Ascending aorta (tissue), 2 donors: ENCODE measurements at regions not wholly inside any gene's neighbourhood (a gene's known extent, or its start where the extent isn't known, plus 50 kb on each side); places are given as distances from the start of the nearest gene placed in this dataset.

Experiments
- DNase-seq, 2 donors: peaks; one replicate each; pipeline ENCODE4 v3.0.0-alpha.2; 2019; ENCODE audit warnings: low spot score in 2 of 2
- H3K27ac ChIP-seq, 2 donors: fragments of 200-600 bp; sonication (generic); one replicate each; pipeline ENCODE4 v1.5.1; 2016 to 2017; ENCODE audit warnings: mild to moderate bottlenecking in 1 of 2
- H3K27me3 ChIP-seq: fragments of 200-600 bp; sonication (generic); one replicate; pipeline ENCODE4 v1.5.1; 2017
- H3K36me3 ChIP-seq, 2 donors: fragments of 200-600 bp; sonication (generic); one replicate each; pipeline ENCODE4 v1.5.1; 2016
- H3K4me1 ChIP-seq, 2 donors: fragments of 200-600 bp; sonication (generic); one replicate each; pipeline ENCODE4 v1.5.1; 2016 to 2017; ENCODE audit warnings: mild to moderate bottlenecking in 1 of 2
- H3K4me3 ChIP-seq, 2 donors: fragments of 200-600 bp; sonication (generic); one replicate each; pipeline ENCODE4 v1.5.1; 2016 to 2017; ENCODE audit warnings: mild to moderate bottlenecking in 1 of 2
- H3K9me3 ChIP-seq, 2 donors: fragments of 200-600 bp; sonication (generic); one replicate each; pipeline ENCODE4 v1.5.1; 2016
- intact Hi-C: fragments of 100-400 bp; cut with DNase I; formaldehyde crosslinking; loops from one replicate; pipeline ENCODE4 v1.15.1; 2023
- TF ChIP-seq, protein P1 (sequence below), 3 experiments: fragments of 200-600 bp in 2 of 3; fragments of 450-650 bp in 1 of 3; sonication (generic) in 2 of 3; IDR thresholded peaks; one replicate each; pipeline ENCODE4 v1.5.1; 2016 to 2019; ENCODE audit warnings: antibody characterized with exemption in 3 of 3, mild to moderate bottlenecking in 1 of 3, moderate library complexity in 1 of 3

DNA sequence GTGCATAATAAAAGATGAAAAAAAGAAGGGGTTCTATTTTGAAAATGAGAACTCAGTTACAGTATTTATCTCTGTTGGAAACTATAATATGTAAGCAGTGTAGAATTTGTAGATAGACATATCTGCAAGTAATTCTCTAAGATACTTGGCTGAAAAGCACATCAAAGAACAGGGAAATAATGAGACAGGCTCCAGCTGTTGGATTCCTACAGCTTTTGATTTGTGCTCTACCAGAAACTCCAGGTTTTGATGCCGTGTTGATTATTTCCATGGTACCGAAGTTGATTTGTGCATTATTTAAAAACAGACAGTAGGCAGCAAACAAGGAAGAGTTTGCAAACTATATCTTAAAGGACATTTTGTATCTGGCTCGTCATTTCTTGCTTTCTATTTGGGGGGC, 2098.7 kb upstream of the WWC1 start:
- Histone ChIP-seq H3K9me3 (no peaks in the 10 kb centered on the region), H3K27ac (no peak overlapping the region), H3K4me3 (no peak overlapping the region), H3K27me3 (no peaks in the 10 kb centered on the region), H3K36me3 (no peaks in the 10 kb centered on the region), H3K4me1 (no peaks in the 10 kb centered on the region)
- intact Hi-C loops, result no loop called here
- DNase-seq, result no peak
- TF ChIP-seq, protein P1, sequence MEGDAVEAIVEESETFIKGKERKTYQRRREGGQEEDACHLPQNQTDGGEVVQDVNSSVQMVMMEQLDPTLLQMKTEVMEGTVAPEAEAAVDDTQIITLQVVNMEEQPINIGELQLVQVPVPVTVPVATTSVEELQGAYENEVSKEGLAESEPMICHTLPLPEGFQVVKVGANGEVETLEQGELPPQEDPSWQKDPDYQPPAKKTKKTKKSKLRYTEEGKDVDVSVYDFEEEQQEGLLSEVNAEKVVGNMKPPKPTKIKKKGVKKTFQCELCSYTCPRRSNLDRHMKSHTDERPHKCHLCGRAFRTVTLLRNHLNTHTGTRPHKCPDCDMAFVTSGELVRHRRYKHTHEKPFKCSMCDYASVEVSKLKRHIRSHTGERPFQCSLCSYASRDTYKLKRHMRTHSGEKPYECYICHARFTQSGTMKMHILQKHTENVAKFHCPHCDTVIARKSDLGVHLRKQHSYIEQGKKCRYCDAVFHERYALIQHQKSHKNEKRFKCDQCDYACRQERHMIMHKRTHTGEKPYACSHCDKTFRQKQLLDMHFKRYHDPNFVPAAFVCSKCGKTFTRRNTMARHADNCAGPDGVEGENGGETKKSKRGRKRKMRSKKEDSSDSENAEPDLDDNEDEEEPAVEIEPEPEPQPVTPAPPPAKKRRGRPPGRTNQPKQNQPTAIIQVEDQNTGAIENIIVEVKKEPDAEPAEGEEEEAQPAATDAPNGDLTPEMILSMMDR (IDR thresholded peaks at IDR 0.05), result no peak

DNA sequence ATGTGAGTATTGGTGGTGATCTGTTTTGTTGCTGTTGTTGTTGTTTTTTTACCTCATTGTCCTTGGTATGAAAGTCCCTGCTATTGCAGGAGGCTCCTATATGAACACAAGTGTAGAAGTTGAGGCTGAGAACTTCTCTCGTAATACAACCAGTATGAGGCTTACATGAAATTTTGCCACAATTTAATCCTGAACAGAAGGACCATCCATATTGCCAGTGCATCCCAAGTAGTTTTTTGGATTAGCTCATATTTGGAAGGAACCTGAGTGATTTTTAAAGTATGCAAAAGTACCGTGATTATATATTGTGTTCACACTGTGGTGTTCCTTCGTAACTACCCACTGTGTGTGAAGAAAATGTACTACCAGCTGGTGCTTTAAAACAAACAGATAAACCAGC, 2095.5 kb upstream of the WWC1 start:
- DNase-seq, result no peak
- Histone ChIP-seq H3K4me3 (no peak overlapping the region), H3K27ac (no peak overlapping the region), H3K9me3 (no peaks in the 10 kb centered on the region), H3K36me3 (no peaks in the 10 kb centered on the region), H3K4me1 (no peaks in the 10 kb centered on the region), H3K27me3 (no peaks in the 10 kb centered on the region)
- intact Hi-C loops, result no loop called here
- TF ChIP-seq, protein P1 (IDR thresholded peaks at IDR 0.05), result no peak

DNA sequence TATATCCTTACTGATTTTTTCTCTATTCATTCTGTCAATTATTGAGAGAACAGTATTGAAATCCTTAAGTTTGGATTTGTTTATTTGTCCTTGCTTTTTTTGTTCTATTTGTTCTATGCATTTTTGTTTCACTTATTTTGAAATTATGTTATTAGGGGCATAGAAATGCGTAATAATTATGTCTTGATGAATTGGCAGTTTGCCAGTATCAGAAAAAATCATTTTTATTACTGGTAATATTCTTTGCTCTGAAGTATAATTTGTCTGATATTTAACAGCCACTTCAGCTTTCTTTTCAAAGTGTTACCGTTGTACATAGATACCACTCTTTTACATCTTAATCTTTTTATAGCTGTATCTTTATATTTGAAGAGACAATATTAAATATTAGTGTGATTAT, 2090.9 kb upstream of the WWC1 start:
- Histone ChIP-seq H3K27me3 (no peaks in the 10 kb centered on the region), H3K36me3 (no peaks in the 10 kb centered on the region), H3K27ac (no peak overlapping the region), H3K4me3 (no peak overlapping the region), H3K4me1 (no peaks in the 10 kb centered on the region), H3K9me3 (no peaks in the 10 kb centered on the region)
- intact Hi-C loops, result no loop called here
- TF ChIP-seq, protein P1 (IDR thresholded peaks at IDR 0.05), result no peak
- no peak for DNase-seq

DNA sequence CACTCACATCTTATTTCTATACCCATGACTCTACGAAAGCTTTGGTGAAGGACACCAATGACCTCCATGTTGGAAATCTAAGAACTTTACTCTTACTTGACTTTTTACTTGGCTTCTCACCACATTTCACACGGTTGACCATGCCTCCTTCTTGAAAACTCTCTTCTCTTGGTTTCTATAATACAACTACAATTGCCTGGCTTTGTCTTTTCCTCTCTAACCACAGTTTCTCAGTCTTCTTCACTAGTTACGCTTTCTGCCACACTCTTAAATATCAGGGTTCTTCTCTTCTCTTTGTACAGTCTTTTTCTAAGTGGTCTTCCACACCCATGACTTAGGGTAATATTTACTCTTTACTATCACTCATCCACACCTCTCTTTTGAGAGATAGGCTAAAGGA, 2079.8 kb upstream of the WWC1 start:
- H3K4me1 ChIP-seq, result no peaks in the 10 kb centered on the region
- TF ChIP-seq, protein P1 (IDR thresholded peaks at IDR 0.05), result no peak
- H3K36me3 ChIP-seq, result no peaks in the 10 kb centered on the region
- H3K9me3 ChIP-seq, result no peaks in the 10 kb centered on the region
- DNase-seq, result no peak
- no peak overlapping the region for H3K27ac ChIP-seq
- H3K4me3 ChIP-seq, result no peak overlapping the region
- intact Hi-C loops, result no loop called here
- H3K27me3 ChIP-seq, result no peaks in the 10 kb centered on the region

DNA sequence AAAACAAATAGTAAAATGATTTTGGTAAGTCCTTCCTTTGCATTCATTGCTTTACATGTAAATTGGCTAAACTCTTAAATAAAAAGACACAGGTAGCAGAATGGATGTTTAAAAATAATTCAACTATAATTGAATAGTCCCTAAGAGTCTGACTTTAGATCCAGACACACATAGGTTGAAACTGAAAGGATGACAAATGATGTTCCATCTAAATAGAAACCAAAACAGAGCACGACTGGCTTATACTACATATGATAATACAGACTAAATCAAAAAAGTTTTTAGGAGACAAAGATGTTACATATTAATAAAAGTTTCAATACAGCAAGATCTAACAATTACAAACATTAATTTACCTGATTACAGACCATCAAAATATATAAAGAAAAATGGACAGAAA, 2055.1 kb upstream of the WWC1 start:
- intact Hi-C loops, result no loop called here

DNA sequence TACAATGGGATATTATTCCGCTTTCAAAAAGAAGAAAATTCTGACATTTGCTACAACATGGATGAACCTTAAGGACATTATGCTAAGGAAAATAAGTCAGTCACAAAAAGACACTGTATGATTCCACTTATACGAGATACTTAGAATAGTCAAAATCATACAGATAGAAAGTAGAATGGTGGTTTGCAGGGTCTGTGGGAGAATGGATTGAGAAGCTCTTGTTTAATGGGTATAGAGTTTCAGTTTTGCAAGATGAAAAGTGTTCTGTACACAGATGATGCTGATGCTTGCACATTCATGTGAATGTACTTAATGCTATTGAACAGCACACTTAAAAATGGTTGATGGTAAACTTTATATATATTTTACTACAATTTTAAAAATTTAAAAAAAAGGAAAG, 2050.7 kb upstream of the WWC1 start:
- H3K36me3 ChIP-seq, result no peaks in the 10 kb centered on the region
- no peak for DNase-seq
- H3K9me3 ChIP-seq, result no peaks in the 10 kb centered on the region
- no peaks in the 10 kb centered on the region for H3K4me1 ChIP-seq
- intact Hi-C loops, result no loop called here
- TF ChIP-seq, protein P1 (IDR thresholded peaks at IDR 0.05), result no peak
- no peak overlapping the region for H3K27ac ChIP-seq
- no peaks in the 10 kb centered on the region for H3K27me3 ChIP-seq
- no peak overlapping the region for H3K4me3 ChIP-seq

More for the DNA sequence above, 2055.1 kb upstream of the WWC1 start:
- DNase-seq, result no peak
- Histone ChIP-seq H3K27me3 (no peaks in the 10 kb centered on the region), H3K4me3 (no peak overlapping the region), H3K9me3 (no peaks in the 10 kb centered on the region), H3K36me3 (no peaks in the 10 kb centered on the region), H3K27ac (no peak overlapping the region), H3K4me1 (no peaks in the 10 kb centered on the region)
- TF ChIP-seq, protein P1 (IDR thresholded peaks at IDR 0.05), result no peak
